ENCODE measurements at regions not wholly inside any gene's neighbourhood (a gene's known extent, or its start where the extent isn't known, plus 50 kb on each side); places are given as distances from the start of the nearest gene placed in this dataset.

DNA sequence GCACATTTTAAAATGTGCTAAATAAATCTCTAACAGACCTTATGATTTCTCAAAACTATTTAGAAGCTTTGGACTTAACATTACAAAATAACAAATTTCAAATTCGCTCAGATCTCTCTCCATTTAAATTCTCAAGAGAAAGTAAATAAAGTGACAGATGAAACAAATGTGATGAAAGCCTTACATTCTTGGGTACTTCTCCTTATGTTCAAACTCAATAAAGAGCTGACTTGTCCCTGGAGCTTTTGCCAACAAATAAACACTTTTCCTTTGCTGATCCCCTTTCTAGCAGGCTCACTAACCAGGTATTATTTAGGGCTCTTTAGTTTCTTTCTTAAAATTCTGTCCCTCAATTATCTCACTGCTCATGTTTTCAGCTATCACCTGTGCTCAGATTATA lies 259.1 kb upstream of the ARPP21 start:
- TF ChIP-seq, protein P1, sequence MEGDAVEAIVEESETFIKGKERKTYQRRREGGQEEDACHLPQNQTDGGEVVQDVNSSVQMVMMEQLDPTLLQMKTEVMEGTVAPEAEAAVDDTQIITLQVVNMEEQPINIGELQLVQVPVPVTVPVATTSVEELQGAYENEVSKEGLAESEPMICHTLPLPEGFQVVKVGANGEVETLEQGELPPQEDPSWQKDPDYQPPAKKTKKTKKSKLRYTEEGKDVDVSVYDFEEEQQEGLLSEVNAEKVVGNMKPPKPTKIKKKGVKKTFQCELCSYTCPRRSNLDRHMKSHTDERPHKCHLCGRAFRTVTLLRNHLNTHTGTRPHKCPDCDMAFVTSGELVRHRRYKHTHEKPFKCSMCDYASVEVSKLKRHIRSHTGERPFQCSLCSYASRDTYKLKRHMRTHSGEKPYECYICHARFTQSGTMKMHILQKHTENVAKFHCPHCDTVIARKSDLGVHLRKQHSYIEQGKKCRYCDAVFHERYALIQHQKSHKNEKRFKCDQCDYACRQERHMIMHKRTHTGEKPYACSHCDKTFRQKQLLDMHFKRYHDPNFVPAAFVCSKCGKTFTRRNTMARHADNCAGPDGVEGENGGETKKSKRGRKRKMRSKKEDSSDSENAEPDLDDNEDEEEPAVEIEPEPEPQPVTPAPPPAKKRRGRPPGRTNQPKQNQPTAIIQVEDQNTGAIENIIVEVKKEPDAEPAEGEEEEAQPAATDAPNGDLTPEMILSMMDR (IDR thresholded peaks at IDR 0.05), result no peak
- TF ChIP-seq POLR2A (IDR thresholded peaks at IDR 0.05), result no peak

Measured in esophagus squamous epithelium (tissue), 4 donors.